Naive B cell (primary cell): ENCODE measurements at regions not wholly inside any gene's neighbourhood (a gene's known extent, or its start where the extent isn't known, plus 50 kb on each side); places are given as distances from the start of the nearest gene placed in this dataset.

Experiments used
- ATAC-seq, 2 donors: fragments of 150-1000 bp; cut with Tn5 transposase; 2 replicates each; pipeline ENCODE4 v1.10.0; 2021; ENCODE audit warnings: low read depth in 2 of 2, mild to moderate bottlenecking in 2 of 2, moderate library complexity in 2 of 2
- DNase-seq: peaks from one replicate; pipeline ENCODE4 v3.0.0; 2022
- H3K27ac Mint-ChIP-seq, 6 donors: one replicate each; pipeline ENCODE4 v1.8.0; 2020 to 2022; ENCODE audit warnings: mild to moderate bottlenecking in 6 of 6, mixed read lengths in 6 of 6, moderate library complexity in 5 of 6, inconsistent platforms in 2 of 6
- H3K27me3 Mint-ChIP-seq, 3 donors: one replicate each; pipeline ENCODE4 v1.8.0; 2021 to 2022; ENCODE audit warnings: mixed read lengths in 3 of 3, mild to moderate bottlenecking in 1 of 3
- H3K36me3 Mint-ChIP-seq, 2 donors: one replicate each; pipeline ENCODE4 v1.8.0; 2020 to 2022; ENCODE audit warnings: mixed read lengths in 2 of 2, inconsistent platforms in 1 of 2, mild to moderate bottlenecking in 1 of 2
- H3K4me1 Mint-ChIP-seq, 3 donors: one replicate each; pipeline ENCODE4 v1.8.0; 2020 to 2022; ENCODE audit warnings: mixed read lengths in 3 of 3, inconsistent platforms in 1 of 3, mild to moderate bottlenecking in 1 of 3, moderate library complexity in 1 of 3
- H3K4me3 Mint-ChIP-seq, 8 donors: one replicate each; pipeline ENCODE4 v1.8.0; 2020 to 2022; ENCODE audit warnings: mild to moderate bottlenecking in 8 of 8, mixed read lengths in 8 of 8, moderate library complexity in 8 of 8, inconsistent platforms in 2 of 8
- H3K9me3 Mint-ChIP-seq, 7 donors: one replicate each; pipeline ENCODE4 v1.8.0; 2020 to 2022; ENCODE audit warnings: mixed read lengths in 7 of 7, mild to moderate bottlenecking in 5 of 7, inconsistent platforms in 2 of 7, moderate library complexity in 1 of 7

DNA sequence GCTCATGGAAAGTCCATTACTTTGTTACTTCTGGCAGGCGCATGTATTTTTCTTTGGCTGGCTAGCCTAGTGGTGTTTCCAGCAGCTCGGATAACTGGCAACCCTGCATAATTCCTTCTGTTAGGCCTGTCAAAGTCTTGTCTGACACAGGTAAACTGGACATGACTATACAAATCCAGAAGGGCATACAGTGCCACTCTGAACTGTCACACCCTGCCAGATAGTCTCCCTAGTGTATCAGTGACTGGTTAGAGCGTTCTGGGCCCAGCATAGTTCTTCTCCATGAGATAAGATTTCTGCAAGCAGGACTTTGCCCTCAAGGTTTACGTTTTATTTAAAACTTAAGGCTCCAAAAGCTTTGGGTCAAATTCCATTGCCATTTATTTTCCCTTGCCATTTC lies 177.7 kb upstream of the GORAB start:
- ATAC-seq (no peak), DNase-seq (no peak)
- no peaks in the 10 kb centered on the region for H3K4me1 Mint-ChIP-seq
- no peaks in the 10 kb centered on the region for H3K27me3 Mint-ChIP-seq
- peaks cover 0 to 10% (median 4%) of the 10 kb centered on the region in 7 donors for H3K9me3 Mint-ChIP-seq
- no peaks in the 10 kb centered on the region for H3K36me3 Mint-ChIP-seq
- no peak overlapping the region for H3K27ac Mint-ChIP-seq
- no peak overlapping the region for H3K4me3 Mint-ChIP-seq

DNA sequence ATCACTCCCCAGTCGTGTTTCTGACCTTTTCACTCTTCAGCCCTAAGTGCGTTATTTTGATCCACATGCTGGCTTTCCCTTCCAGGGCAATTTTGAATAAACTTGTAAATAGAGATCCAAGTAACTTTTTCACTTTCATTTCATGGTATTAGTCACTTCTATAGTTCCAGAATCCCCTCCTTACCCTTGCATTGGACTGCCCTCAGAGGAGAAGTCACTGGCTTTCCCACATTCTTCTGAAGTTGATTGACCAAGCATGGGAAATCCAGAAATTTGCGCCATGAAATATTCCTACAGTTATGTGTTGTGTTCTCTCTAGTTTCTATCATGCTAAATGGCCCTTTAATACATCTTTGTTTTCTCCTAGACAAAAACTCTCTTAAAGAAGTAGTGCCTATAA lies 177.3 kb upstream of the GORAB start:
- Mint-ChIP-seq H3K4me1 (no peaks in the 10 kb centered on the region), H3K36me3 (no peaks in the 10 kb centered on the region), H3K9me3 (peaks cover 0 to 13% (median 4%) of the 10 kb centered on the region in 7 donors), H3K27me3 (no peaks in the 10 kb centered on the region), H3K4me3 (no peak overlapping the region), H3K27ac (no peak overlapping the region)
- no peak for ATAC-seq
- no peak for DNase-seq

DNA sequence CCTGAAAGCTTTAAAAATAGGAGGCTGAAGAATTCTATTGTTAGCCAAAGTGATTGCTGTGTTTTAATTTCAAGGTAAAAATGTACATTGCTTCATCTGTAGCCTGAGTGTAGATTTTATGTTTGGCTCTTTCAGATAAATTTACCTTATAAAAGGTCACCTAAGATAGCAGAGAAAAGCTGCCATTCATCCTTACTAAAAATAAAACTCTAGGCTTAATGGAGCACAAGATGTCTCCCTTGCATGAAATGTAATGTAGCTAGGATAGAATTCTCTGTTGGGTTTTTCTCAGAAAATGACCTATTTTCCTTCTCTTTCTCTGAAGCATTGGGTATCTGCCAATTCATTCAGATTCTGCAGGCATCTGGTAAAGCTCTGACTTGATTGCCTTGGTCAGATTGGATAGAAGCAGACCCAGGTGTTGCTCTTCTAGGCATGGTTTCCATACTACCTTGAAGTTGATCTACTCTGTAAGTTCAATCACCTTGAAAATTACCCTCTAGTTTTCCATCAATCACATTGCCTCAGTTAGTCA lies 176.6 kb upstream of the GORAB start:
- Mint-ChIP-seq H3K27ac (no peak overlapping the region), H3K9me3 (peaks cover 0 to 17% (median 6%) of the 10 kb centered on the region in 7 donors), H3K27me3 (no peaks in the 10 kb centered on the region), H3K36me3 (no peaks in the 10 kb centered on the region), H3K4me3 (no peak overlapping the region), H3K4me1 (no peaks in the 10 kb centered on the region)
- no peak for ATAC-seq
- no peak for DNase-seq

DNA sequence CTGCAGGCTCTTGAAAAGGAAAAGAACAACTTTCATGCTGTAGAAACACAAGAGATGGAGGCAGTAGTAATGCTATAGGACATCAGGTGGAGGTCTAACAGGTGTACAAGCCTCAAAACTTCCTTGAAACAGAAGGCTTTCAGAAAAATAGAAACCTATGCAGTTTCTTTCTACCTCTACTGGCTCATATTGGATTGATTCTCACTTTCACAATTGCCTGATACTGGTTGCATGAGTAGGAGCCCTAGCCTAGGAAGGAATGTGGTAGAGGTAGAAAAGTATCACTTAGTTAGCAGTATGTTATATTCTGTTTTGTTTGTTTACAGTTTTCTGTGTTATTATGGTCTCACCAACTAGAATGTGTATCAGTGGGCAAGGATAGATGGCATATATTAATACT lies 175.4 kb upstream of the GORAB start:
- Mint-ChIP-seq H3K36me3 (no peaks in the 10 kb centered on the region), H3K27ac (no peak overlapping the region), H3K4me1 (no peaks in the 10 kb centered on the region), H3K27me3 (no peaks in the 10 kb centered on the region), H3K4me3 (no peak overlapping the region), H3K9me3 (peaks cover 2 to 17% (median 6%) of the 10 kb centered on the region in 7 donors)
- ATAC-seq: no peak
- no peak for DNase-seq

DNA sequence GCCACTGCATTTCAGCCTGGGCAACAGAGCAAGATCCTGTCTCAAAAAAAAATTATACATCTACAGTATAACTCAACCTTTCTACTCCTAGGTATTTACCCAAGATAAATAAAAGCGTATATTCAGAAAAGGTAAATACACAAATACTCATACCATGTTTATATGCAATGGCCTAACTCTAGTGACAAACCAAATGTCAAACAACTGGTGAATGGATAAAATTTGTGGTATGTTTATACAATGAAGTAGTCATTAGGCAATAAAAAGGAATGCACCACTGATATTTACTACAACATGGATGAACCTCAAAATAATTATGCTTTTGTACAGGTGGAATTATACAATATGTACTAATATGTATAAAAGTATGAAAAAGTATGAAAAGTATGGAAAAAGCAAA lies 174.2 kb upstream of the GORAB start:
- Mint-ChIP-seq H3K4me3 (no peak overlapping the region), H3K4me1 (no peaks in the 10 kb centered on the region), H3K36me3 (no peaks in the 10 kb centered on the region), H3K27ac (no peak overlapping the region), H3K9me3 (peaks cover 2 to 23% (median 7%) of the 10 kb centered on the region in 7 donors), H3K27me3 (no peaks in the 10 kb centered on the region)
- DNase-seq (no peak), ATAC-seq (no peak)

DNA sequence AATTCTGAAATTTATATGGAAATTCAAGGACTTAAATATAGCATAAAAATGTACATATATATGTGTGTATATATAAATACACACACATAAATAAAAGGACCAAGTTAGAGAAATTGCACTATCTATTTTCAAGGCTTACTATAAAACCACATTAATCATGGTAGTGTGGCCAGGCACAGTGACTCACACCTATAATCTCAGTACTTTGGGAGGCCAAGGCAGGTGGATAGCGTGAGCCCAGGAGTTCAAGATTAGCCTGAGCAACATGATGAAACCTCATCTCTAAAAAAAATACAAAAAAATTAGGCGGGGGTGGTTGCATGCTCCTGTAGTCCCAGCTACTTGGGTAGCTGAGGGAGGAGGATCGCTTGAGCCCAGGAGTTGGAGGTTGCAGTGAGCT lies 171.4 kb upstream of the GORAB start:
- no peaks in the 10 kb centered on the region for H3K27me3 Mint-ChIP-seq
- no peaks in the 10 kb centered on the region for H3K36me3 Mint-ChIP-seq
- DNase-seq: no peak
- H3K4me3 Mint-ChIP-seq: no peak overlapping the region
- no peak overlapping the region for H3K27ac Mint-ChIP-seq
- ATAC-seq: no peak
- H3K9me3 Mint-ChIP-seq: peaks cover 2 to 50% (median 15%) of the 10 kb centered on the region in 7 donors
- H3K4me1 Mint-ChIP-seq: no peaks in the 10 kb centered on the region

DNA sequence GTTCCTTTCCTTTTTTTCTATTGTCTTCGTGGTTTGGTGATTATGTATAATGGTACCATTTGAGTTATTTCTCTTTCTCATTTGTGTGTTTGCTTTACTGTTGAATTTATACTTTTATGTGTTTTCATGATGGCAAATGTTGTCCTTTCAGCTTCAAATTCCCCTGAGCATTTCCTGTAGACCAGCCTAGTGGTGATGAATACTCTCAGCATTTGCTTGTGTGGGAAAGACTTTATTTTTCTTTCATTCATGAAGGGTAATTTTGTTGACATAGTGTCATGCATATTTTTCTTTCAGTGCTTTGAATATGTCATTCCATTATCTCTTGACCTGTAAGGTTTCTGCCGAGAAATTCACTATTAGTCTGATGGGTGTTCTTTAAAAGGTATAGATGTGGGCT lies 166.6 kb upstream of the GORAB start:
- ATAC-seq (no peak), DNase-seq (no peak)
- Mint-ChIP-seq H3K4me1 (no peaks in the 10 kb centered on the region), H3K9me3 (peaks cover 7 to 51% (median 21%) of the 10 kb centered on the region in 7 donors), H3K27me3 (peaks cover 0 to 8% (median 4%) of the 10 kb centered on the region in 3 donors), H3K27ac (no peak overlapping the region), H3K4me3 (no peak overlapping the region), H3K36me3 (peaks cover 0 to 11% of the 10 kb centered on the region in 2 donors)

DNA sequence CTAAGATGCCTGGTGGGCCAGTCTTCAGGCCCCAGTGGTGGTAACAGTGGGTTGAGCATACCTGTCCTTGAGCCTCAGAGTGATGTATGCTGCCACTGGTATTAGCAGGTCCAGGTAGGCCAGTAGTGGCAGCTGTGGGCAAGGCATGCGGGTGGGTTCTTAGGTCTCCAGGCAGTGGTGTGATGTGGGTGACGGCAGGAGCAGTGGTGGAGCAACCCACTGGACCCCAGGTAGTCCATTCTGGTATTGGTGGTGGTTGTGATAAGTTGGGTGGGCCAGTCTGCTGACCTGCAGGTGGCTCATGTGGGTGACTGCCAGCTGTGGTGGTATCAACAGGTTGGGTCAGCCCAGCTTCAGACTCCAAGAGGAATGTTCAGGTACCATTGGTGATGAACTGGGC lies 165.0 kb upstream of the GORAB start:
- Mint-ChIP-seq H3K27me3 (peaks cover 0 to 8% (median 4%) of the 10 kb centered on the region in 3 donors), H3K36me3 (peaks cover 0 to 11% of the 10 kb centered on the region in 2 donors), H3K27ac (no peak overlapping the region), H3K9me3 (peaks cover 7 to 51% (median 21%) of the 10 kb centered on the region in 7 donors), H3K4me1 (no peaks in the 10 kb centered on the region), H3K4me3 (no peak overlapping the region)
- ATAC-seq (no peak), DNase-seq (no peak)

DNA sequence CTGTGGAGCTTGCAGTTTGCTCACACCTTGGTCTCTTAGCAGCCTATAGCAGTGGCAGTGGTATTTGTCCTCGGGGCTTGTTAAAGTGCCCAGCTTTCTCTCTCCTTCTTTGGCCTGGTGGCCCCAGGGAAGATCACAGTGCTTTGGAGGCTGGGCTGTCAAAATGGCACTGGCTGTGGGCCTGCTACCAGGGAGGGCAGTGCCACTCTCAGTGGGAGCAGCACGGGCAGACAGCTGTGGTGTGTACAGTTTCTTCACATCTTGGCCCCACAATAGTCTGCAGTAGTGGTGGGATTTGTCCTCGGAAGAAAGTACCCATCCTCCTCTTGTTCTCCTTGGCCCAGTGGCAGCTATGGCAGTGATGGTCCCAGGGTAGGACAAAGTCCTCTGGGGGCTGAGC lies 164.4 kb upstream of the GORAB start:
- H3K4me1 Mint-ChIP-seq: no peaks in the 10 kb centered on the region
- peak overlapping the region in 1 of 6 donors; percentile 55 for H3K27ac Mint-ChIP-seq
- no peak overlapping the region for H3K4me3 Mint-ChIP-seq
- no peak for ATAC-seq
- H3K9me3 Mint-ChIP-seq: peaks cover 8 to 46% (median 21%) of the 10 kb centered on the region in 7 donors
- peaks cover 0 to 11% of the 10 kb centered on the region in 2 donors for H3K36me3 Mint-ChIP-seq
- peaks cover 0 to 8% (median 4%) of the 10 kb centered on the region in 3 donors for H3K27me3 Mint-ChIP-seq
- no peak for DNase-seq

DNA sequence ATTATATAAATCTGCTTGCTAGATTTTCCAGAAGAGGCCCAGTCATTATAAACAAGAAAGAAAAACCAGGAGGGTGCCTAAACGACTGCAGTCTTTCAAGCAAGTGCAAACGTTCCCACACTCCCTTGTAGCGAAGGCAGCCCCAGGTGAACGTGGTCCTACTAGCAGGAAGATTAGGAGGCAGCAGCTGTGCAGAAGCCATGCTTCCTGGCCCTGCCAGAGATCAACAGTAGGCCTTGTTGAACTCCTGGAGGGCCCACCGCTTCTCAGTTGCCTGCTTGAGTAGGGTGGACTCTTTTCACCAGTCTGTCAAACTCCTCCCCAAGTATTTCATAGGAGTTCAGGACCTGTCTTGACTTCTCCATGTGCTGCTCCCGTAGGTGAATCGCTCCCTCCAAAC lies 163.0 kb upstream of the GORAB start:
- Mint-ChIP-seq H3K36me3 (peaks cover 0 to 11% of the 10 kb centered on the region in 2 donors), H3K4me3 (no peak overlapping the region), H3K27me3 (peaks cover 0 to 8% (median 4%) of the 10 kb centered on the region in 3 donors), H3K9me3 (peaks cover 7 to 34% (median 18%) of the 10 kb centered on the region in 7 donors), H3K4me1 (no peaks in the 10 kb centered on the region), H3K27ac (no peak overlapping the region)
- ATAC-seq (no peak), DNase-seq (no peak)

DNA sequence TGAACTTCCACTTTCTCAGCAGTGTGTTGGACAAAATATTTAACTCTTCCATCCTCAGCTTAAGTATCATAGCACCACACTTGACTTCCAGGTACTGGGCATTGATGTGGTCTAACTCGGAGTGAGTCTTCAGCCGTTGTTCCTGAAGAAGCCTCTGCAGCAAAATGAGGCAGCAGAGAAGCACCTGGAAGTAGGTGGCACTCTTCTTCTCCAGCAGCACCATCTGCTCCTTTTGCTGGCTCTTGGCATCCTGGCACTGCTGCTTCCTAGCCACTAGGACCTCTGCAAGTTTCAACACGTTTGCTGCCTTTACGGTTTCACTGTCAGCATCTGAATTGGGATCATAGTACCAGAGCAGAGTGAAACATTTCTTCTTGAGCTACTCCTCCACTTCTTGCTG lies 162.5 kb upstream of the GORAB start:
- no peak for ATAC-seq
- H3K27ac Mint-ChIP-seq: no peak overlapping the region
- H3K4me1 Mint-ChIP-seq: no peaks in the 10 kb centered on the region
- DNase-seq: no peak
- H3K4me3 Mint-ChIP-seq: no peak overlapping the region
- H3K9me3 Mint-ChIP-seq: peaks cover 6 to 30% (median 19%) of the 10 kb centered on the region in 7 donors
- H3K36me3 Mint-ChIP-seq: peaks cover 0 to 11% of the 10 kb centered on the region in 2 donors
- H3K27me3 Mint-ChIP-seq: peaks cover 0 to 8% (median 4%) of the 10 kb centered on the region in 3 donors

DNA sequence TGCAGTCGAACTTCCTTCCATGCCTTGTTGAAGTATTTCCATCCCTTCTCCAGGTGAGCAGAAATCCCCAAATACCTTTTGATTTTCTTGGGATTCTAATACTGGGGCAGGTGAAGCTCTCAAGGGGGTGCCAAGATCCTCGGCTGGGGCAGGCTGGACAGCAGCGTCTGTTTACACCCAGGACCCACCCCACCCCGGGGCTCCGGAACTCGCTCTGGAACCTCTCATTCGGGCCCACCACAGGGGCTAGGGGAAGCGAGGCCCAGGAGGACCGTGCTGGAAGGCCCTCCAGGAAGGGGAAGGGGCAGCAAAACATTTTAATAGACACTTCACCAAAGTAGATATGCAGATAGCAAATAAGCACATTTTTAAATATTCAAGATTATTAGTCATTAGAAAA lies 161.9 kb upstream of the GORAB start:
- Mint-ChIP-seq H3K27me3 (peaks cover 0 to 8% (median 4%) of the 10 kb centered on the region in 3 donors), H3K9me3 (peaks cover 4 to 23% (median 16%) of the 10 kb centered on the region in 7 donors), H3K4me3 (no peak overlapping the region), H3K27ac (no peak overlapping the region), H3K4me1 (no peaks in the 10 kb centered on the region), H3K36me3 (peaks cover 0 to 11% of the 10 kb centered on the region in 2 donors)
- ATAC-seq: no peak
- no peak for DNase-seq

DNA sequence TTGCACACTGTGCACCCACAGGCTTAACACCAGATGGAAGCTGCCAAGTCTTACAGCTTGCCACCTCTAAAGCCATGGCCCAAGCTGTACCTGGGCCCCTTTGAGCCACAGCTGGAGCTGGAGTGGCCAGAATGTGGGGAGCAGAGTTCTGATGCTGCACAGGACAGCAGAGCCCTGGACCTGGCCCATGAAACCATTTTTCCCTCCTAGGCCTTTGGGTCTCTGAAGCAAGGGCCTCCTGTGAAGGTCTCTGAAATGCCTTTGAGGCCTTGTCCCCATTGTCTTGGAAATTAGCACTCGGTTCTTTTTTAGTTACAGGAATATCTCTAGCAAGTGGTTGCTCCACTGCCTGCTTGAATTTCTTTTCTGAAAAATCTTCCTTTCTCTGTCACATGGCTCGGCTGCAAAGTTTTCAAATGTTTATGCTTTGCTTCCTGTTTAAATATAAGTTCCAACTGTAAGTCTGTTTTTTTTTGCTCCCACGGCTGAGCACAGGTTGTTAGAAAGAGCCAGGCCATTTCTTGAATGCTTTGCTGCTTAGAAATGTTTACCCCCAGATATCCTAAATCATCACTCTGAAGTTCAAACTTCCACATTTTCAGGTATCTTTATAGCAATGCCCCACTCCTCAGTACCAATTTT lies 156.8 kb upstream of the GORAB start:
- Mint-ChIP-seq H3K4me1 (no peaks in the 10 kb centered on the region), H3K27ac (no peak overlapping the region), H3K27me3 (no peaks in the 10 kb centered on the region), H3K4me3 (no peak overlapping the region), H3K36me3 (no peaks in the 10 kb centered on the region), H3K9me3 (peaks cover 0 to 12% (median 3%) of the 10 kb centered on the region in 7 donors)
- DNase-seq (no peak), ATAC-seq (no peak)

DNA sequence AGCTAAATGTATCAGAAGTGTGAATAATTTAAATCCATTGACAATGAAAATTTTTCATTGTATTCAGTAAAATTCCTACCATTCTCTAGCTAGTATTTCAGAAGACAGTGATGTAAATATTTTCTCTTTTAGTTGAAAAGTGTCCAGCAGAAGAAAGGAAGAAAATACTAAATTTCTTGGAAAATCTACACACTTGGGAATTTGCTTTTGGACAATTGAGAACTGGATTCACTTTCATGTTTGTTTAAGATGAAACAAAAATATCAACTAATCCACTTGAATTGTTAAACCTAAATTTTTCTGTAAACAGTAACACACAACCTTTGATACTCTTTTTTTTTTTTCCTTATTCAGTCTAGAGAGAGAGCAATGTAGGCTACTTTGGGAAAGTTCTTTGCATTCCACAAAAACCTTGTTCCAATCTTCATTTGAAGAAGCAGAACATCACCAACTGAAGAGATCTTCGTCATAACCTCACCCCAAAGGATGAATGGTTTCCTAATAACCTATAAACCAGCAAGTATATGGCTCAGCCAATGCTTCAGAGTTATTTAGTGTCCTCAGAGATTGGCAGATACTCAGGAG lies 155.1 kb upstream of the GORAB start:
- H3K36me3 Mint-ChIP-seq: no peaks in the 10 kb centered on the region
- peaks cover 0 to 14% (median 3%) of the 10 kb centered on the region in 7 donors for H3K9me3 Mint-ChIP-seq
- H3K27me3 Mint-ChIP-seq: peaks cover 0 to under 1% (median 0%) of the 10 kb centered on the region in 3 donors
- H3K4me1 Mint-ChIP-seq: no peaks in the 10 kb centered on the region
- H3K27ac Mint-ChIP-seq: no peak overlapping the region
- ATAC-seq (no peak), DNase-seq (no peak)
- no peak overlapping the region for H3K4me3 Mint-ChIP-seq
